Esophagus squamous epithelium (tissue), 4 donors: ENCODE measurements at regions not wholly inside any gene's neighbourhood (a gene's known extent, or its start where the extent isn't known, plus 50 kb on each side); places are given as distances from the start of the nearest gene placed in this dataset.

Source experiments
- POLR2A ChIP-seq, 4 donors: fragments of 450-650 bp; IDR thresholded peaks; one replicate each; pipeline ENCODE4 v1.6.1; 2017; ENCODE audit warnings: antibody characterized with exemption in 4 of 4, mild to moderate bottlenecking in 4 of 4, moderate library complexity in 3 of 4
- TF ChIP-seq, protein P1 (sequence below), 6 experiments: fragments of 450-650 bp in 4 of 6; fragments of 200-600 bp in 2 of 6; sonication (generic) in 2 of 6; IDR thresholded peaks; one replicate each; pipeline ENCODE4 v1.5.1; 2016 to 2019; ENCODE audit warnings: antibody characterized with exemption in 6 of 6, mild to moderate bottlenecking in 4 of 6, moderate library complexity in 4 of 6

DNA sequence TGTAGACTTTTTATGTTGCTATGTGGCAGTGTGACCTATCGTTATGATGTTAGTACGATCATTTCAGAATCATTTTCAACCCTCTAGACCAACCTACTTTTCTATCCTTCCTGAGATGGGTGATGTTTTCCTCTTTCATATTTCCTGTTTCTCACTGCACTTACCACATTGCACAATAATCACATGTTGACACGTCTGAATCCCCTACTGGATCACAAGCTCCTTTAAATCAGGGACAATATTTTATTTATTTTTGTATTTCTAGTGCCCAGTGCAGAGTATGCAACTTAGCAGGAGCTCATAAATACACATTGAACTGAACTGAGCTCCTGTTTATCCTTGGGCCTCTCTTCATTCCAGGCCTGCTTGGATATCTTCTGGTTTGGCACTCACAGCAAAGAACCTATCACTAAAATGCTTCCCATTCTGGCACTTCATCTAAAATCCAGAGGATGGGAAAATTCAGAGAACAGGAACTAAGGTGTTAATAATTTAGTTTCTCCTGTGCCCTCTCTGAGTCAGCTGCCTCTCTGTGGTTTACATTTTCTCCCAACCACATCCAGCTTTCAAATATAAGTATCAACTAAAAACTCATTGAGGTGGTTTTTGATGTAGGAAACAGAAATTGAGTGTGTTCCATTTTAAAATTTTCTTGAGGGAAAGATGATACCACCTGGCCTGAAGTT is 69.4 kb upstream of the DYRK2 start:
- TF ChIP-seq, protein P1, sequence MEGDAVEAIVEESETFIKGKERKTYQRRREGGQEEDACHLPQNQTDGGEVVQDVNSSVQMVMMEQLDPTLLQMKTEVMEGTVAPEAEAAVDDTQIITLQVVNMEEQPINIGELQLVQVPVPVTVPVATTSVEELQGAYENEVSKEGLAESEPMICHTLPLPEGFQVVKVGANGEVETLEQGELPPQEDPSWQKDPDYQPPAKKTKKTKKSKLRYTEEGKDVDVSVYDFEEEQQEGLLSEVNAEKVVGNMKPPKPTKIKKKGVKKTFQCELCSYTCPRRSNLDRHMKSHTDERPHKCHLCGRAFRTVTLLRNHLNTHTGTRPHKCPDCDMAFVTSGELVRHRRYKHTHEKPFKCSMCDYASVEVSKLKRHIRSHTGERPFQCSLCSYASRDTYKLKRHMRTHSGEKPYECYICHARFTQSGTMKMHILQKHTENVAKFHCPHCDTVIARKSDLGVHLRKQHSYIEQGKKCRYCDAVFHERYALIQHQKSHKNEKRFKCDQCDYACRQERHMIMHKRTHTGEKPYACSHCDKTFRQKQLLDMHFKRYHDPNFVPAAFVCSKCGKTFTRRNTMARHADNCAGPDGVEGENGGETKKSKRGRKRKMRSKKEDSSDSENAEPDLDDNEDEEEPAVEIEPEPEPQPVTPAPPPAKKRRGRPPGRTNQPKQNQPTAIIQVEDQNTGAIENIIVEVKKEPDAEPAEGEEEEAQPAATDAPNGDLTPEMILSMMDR (IDR thresholded peaks at IDR 0.05): no peak
- TF ChIP-seq POLR2A (IDR thresholded peaks at IDR 0.05): no peak
